ENCODE measurements at regions not wholly inside any gene's neighbourhood (a gene's known extent, or its start where the extent isn't known, plus 50 kb on each side); places are given as distances from the start of the nearest gene placed in this dataset.

DNA sequence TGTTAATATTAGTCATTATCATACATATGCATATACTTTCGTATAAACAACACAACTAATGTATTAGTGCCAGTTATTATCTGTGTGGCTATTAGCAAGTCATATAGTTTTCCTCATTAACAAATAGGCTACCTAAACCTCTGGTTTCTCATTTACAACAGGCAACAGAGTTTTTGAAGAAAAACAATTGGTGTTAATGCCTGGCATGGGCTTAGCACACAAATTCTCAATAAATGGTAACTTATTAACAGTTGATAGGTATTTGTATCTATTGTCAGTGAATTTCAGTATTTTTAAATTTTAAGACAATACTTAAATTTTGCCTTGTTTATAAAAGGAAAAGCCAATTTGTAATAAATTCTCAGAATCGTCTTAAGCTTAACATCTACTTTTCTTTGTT, 182.5 kb downstream of the PMAIP1 start:
- TF ChIP-seq CTCF (conservative IDR thresholded peaks at IDR 0.05): no peak
- no peak for TF ChIP-seq ZFX (IDR thresholded peaks at IDR 0.05)

Measured in C4-2B (cell line).